GM12873 (cell line): ENCODE measurements at regions not wholly inside any gene's neighbourhood (a gene's known extent, or its start where the extent isn't known, plus 50 kb on each side); places are given as distances from the start of the nearest gene placed in this dataset.

Source experiments
- CTCF ChIP-seq: IDR thresholded peaks from 2 replicates; pipeline ENCODE4 v1.5.1; 2012; ENCODE audit warnings: low read depth, mild to moderate bottlenecking, moderate library complexity, low read length, control low read depth; ENCODE audit not compliant: insufficient read depth; ENCODE audit errors: missing control alignments

GRCh38 chr14:83425138-83425537 lies 1891.5 kb upstream of the SEL1L start:
- TF ChIP-seq CTCF = no peak

- TF ChIP-seq CTCF = no peak
Observed at GRCh38 chr14:83425706-83426105, 1892.1 kb upstream of the SEL1L start.

- no peak for TF ChIP-seq CTCF
Observed at GRCh38 chr14:83433618-83434017, 1900.0 kb upstream of the SEL1L start.

- no peak for TF ChIP-seq CTCF
Observed at GRCh38 chr14:83441801-83442200, 1908.1 kb upstream of the SEL1L start.

- no peak for TF ChIP-seq CTCF
Observed at GRCh38 chr14:83455561-83455960, 1921.9 kb upstream of the SEL1L start.

GRCh38 chr14:83461521-83461920 lies 1927.9 kb upstream of the SEL1L start:
- no peak for TF ChIP-seq CTCF

- no peak for TF ChIP-seq CTCF
Observed at GRCh38 chr14:83462759-83463158, 1929.1 kb upstream of the SEL1L start.
